ENCODE measurements at regions not wholly inside any gene's neighbourhood (a gene's known extent, or its start where the extent isn't known, plus 50 kb on each side); places are given as distances from the start of the nearest gene placed in this dataset.

GRCh38 chr5:75909223-75909622, 174.0 kb upstream of the SV2C start (continued):
- TF ChIP-seq, protein P1, sequence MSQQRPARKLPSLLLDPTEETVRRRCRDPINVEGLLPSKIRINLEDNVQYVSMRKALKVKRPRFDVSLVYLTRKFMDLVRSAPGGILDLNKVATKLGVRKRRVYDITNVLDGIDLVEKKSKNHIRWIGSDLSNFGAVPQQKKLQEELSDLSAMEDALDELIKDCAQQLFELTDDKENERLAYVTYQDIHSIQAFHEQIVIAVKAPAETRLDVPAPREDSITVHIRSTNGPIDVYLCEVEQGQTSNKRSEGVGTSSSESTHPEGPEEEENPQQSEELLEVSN (IDR thresholded peaks at IDR 0.05; ENCODE audit: borderline replicate concordance, low read depth): no peak
- TF ChIP-seq KDM1A (IDR thresholded peaks at IDR 0.05; ENCODE audit: low read depth): no peak
- TF ChIP-seq, protein P2, sequence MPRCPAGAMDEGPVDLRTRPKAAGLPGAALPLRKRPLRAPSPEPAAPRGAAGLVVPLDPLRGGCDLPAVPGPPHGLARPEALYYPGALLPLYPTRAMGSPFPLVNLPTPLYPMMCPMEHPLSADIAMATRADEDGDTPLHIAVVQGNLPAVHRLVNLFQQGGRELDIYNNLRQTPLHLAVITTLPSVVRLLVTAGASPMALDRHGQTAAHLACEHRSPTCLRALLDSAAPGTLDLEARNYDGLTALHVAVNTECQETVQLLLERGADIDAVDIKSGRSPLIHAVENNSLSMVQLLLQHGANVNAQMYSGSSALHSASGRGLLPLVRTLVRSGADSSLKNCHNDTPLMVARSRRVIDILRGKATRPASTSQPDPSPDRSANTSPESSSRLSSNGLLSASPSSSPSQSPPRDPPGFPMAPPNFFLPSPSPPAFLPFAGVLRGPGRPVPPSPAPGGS (IDR thresholded peaks at IDR 0.05): no peak
- no peak for TF ChIP-seq NFE2L2 (conservative IDR thresholded peaks at IDR 0.05; ENCODE audit: low read length)
- no peak for TF ChIP-seq CHD2 (IDR thresholded peaks at IDR 0.05; ENCODE audit: low read length, partially characterized antibody)
- no peak for TF ChIP-seq RNF2 (IDR thresholded peaks at IDR 0.05; ENCODE audit: borderline replicate concordance, low read depth)

GRCh38 chr5:75907651-75908050, 175.5 kb upstream of the SV2C start:
- 17% methylated on average over 4 of the region's 4 CpGs for WGBS (ENCODE audit: missing lambda C conversion rate)
- TF ChIP-seq CHD2 (IDR thresholded peaks at IDR 0.05; ENCODE audit: low read length, partially characterized antibody): no peak
- no peak for TF ChIP-seq ZSCAN20 (CRISPR knock-in tag; IDR thresholded peaks at IDR 0.05)
- TF ChIP-seq HEYL (CRISPR knock-in tag; IDR thresholded peaks at IDR 0.05): no peak
- no peak for TF ChIP-seq EP300 (IDR thresholded peaks at IDR 0.05)
- TF ChIP-seq ZC3H11A (IDR thresholded peaks at IDR 0.05): no peak
- TF ChIP-seq ESRRA (IDR thresholded peaks at IDR 0.05; ENCODE audit: borderline replicate concordance, low read length): no peak
- no peak for TF ChIP-seq RNF2 (IDR thresholded peaks at IDR 0.05; ENCODE audit: borderline replicate concordance, low read depth)
- FAIRE-seq (no peak), ATAC-seq (no peak), DNase-seq (ENCODE audit: low read depth in 1 of 2, low spot score in 1 of 2) (no peak)
- H3K4me2 ChIP-seq: no peak overlapping the region
- no peaks in the 10 kb centered on the region for H3K9me3 ChIP-seq
- H3K4me1 ChIP-seq: no peaks in the 10 kb centered on the region
- no peak overlapping the region for H3K4me3 ChIP-seq
- ChIA-PET POLR2A (no interaction called here), CTCF (no interaction called here)
- H3K27ac ChIP-seq: no peak overlapping the region

GRCh38 chr5:75894482-75894881, 177.2 kb upstream of the POC5 start:
- ATAC-seq (no peak), FAIRE-seq (no peak), DNase-seq (ENCODE audit: low read depth in 1 of 2, low spot score in 1 of 2) (no peak)
- H3K27ac ChIP-seq: no peak overlapping the region
- POLR2A ChIA-PET: no interaction called here
- CTCF ChIA-PET: interaction anchor here (1.9 kb wide), 1 partner anchor 9 kb away, joined by 6 read pairs; no protein-coding TSS in a partner anchor
- H3K4me3 ChIP-seq: no peak overlapping the region
- H3K9me3 ChIP-seq: no peaks in the 10 kb centered on the region
- WGBS (ENCODE audit: missing lambda C conversion rate): 0% methylated on average over 1 of the region's 1 CpG
- TF ChIP-seq JUNB (IDR thresholded peaks at IDR 0.05) (no peak), HOXB5 (CRISPR knock-in tag; IDR thresholded peaks at IDR 0.05) (no peak), NPAS2 (CRISPR knock-in tag; IDR thresholded peaks at IDR 0.05; ENCODE audit: borderline replicate concordance) (no peak), HOXA7 (CRISPR knock-in tag; IDR thresholded peaks at IDR 0.05) (no peak), KDM5A (IDR thresholded peaks at IDR 0.05) (no peak), ZFP36 (IDR thresholded peaks at IDR 0.05; ENCODE audit: borderline replicate concordance, partially characterized antibody) (no peak), TP53 (CRISPR knock-in tag; IDR thresholded peaks at IDR 0.05) (no peak), ATOH8 (CRISPR knock-in tag; IDR thresholded peaks at IDR 0.05; ENCODE audit: low read depth) (no peak), MYC (IDR thresholded peaks at IDR 0.05; ENCODE audit: borderline replicate concordance, low read length) (no peak), HOXB13 (CRISPR knock-in tag; IDR thresholded peaks at IDR 0.05; ENCODE audit: low read depth) (no peak), FOXS1 (CRISPR knock-in tag; IDR thresholded peaks at IDR 0.05) (no peak), CBX8 (IDR thresholded peaks at IDR 0.05) (no peak)
- TF ChIP-seq, protein P2 (IDR thresholded peaks at IDR 0.05): no peak
- H3K4me1 ChIP-seq: no peaks in the 10 kb centered on the region
- no peak overlapping the region for H3K4me2 ChIP-seq
